HG03060 (cell line): ENCODE measurements at regions not wholly inside any gene's neighbourhood (a gene's known extent, or its start where the extent isn't known, plus 50 kb on each side); places are given as distances from the start of the nearest gene placed in this dataset.
A peak's percentile ranks its signal among the peaks of the same experiment; 100 is the strongest.
"Not testable (repeated sequence)": the region's sequence is repeated elsewhere in the genome, so short reads cannot be mapped to it uniquely, and the experiment has no call there.

Experiments used
- ATAC-seq: cut with Tn5 transposase; IDR thresholded peaks from one replicate; pipeline ENCODE4 v1.9.1; 2021; ENCODE audit warnings: low read depth, moderate number of reproducible peaks; ENCODE audit not compliant: unreplicated experiment

GRCh38 chr10:23540401-23541030 is 101.6 kb downstream of the OTUD1 start:
- no peak for ATAC-seq

- ATAC-seq: no peak
These were observed 105.0 kb downstream of the OTUD1 start for GRCh38 chr10:23543691-23544380.

GRCh38 chr10:23545866-23546265 is 107.0 kb downstream of the OTUD1 start:
- ATAC-seq: not testable (repeated sequence)

GRCh38 chr10:23556727-23557440 is 118.0 kb downstream of the OTUD1 start:
- no peak for ATAC-seq

- no peak for ATAC-seq
These were observed 118.9 kb downstream of the OTUD1 start for GRCh38 chr10:23557777-23558176.

- ATAC-seq: no peak
These were observed 119.5 kb downstream of the OTUD1 start for GRCh38 chr10:23558361-23558799.

GRCh38 chr10:23568996-23569395 is 130.1 kb downstream of the OTUD1 start:
- no peak for ATAC-seq

- ATAC-seq: no peak
These were observed 133.0 kb downstream of the OTUD1 start for GRCh38 chr10:23571884-23572283.

- ATAC-seq: no peak
These were observed 143.1 kb downstream of the OTUD1 start for GRCh38 chr10:23581906-23582450.

- ATAC-seq: no peak
These were observed 145.5 kb downstream of the OTUD1 start for GRCh38 chr10:23584396-23584795.

- no peak for ATAC-seq
These were observed 146.3 kb downstream of the OTUD1 start for GRCh38 chr10:23585186-23585585.

GRCh38 chr10:23585666-23586065 is 146.8 kb downstream of the OTUD1 start:
- no peak for ATAC-seq

- ATAC-seq: not testable (repeated sequence)
These were observed 156.4 kb downstream of the OTUD1 start for GRCh38 chr10:23595278-23595677.

- ATAC-seq: no peak
These were observed 165.7 kb downstream of the OTUD1 start for GRCh38 chr10:23604613-23605012.

- no peak for ATAC-seq
These were observed 167.6 kb downstream of the OTUD1 start for GRCh38 chr10:23606456-23606855.

GRCh38 chr10:23608926-23609325 is 170.1 kb downstream of the OTUD1 start:
- ATAC-seq: no peak

- ATAC-seq: no peak
These were observed 171.9 kb downstream of the OTUD1 start for GRCh38 chr10:23610626-23611307.

GRCh38 chr10:23611308-23612029 is 172.6 kb downstream of the OTUD1 start:
- ATAC-seq: no peak

- peak; percentile 47 for ATAC-seq
These were observed 175.0 kb downstream of the OTUD1 start for GRCh38 chr10:23613900-23614299.

- peak; percentile 27 for ATAC-seq
These were observed 175.6 kb downstream of the OTUD1 start for GRCh38 chr10:23614483-23614882.
